H9 (cell line): ENCODE measurements at regions not wholly inside any gene's neighbourhood (a gene's known extent, or its start where the extent isn't known, plus 50 kb on each side); places are given as distances from the start of the nearest gene placed in this dataset.

Source experiments
- DNase-seq: peaks from one replicate; pipeline ENCODE4 v3.0.0-alpha.2; 2017
- H2AFZ ChIP-seq: one replicate; pipeline ENCODE4 v1.6.1; 2013; ENCODE audit warnings: mild to moderate bottlenecking, low read length, control low read depth, moderate library complexity
- H2AK5ac ChIP-seq: 2 replicates; pipeline ENCODE4 v1.6.1; 2013; ENCODE audit warnings: low read length, control low read depth, mixed read lengths; ENCODE audit not compliant: insufficient read length
- H2BK120ac ChIP-seq: one replicate; pipeline ENCODE4 v1.6.1; 2013; ENCODE audit warnings: low read depth, mild to moderate bottlenecking, low read length, control low read depth, inconsistent platforms; ENCODE audit not compliant: poor library complexity, severe bottlenecking
- H2BK12ac ChIP-seq: 2 replicates; pipeline ENCODE4 v1.6.1; 2013; ENCODE audit warnings: low read length, control low read depth, mixed read lengths, low read depth; ENCODE audit not compliant: insufficient read length
- H2BK15ac ChIP-seq: 2 replicates; pipeline ENCODE4 v1.6.1; 2013; ENCODE audit warnings: low read depth, low read length, control low read depth
- H2BK20ac ChIP-seq: one replicate; pipeline ENCODE4 v1.6.1; 2013; ENCODE audit warnings: low read depth, mild to moderate bottlenecking, low read length, control low read depth, inconsistent platforms; ENCODE audit not compliant: poor library complexity, severe bottlenecking
- H2BK5ac ChIP-seq: 2 replicates; pipeline ENCODE4 v1.6.1; 2013; ENCODE audit warnings: low read length, control low read depth, mixed read lengths; ENCODE audit not compliant: insufficient read length
- H3K14ac ChIP-seq: 2 replicates; pipeline ENCODE4 v1.6.1; 2013; ENCODE audit warnings: low read length, control low read depth; ENCODE audit not compliant: insufficient read depth
- H3K18ac ChIP-seq: 2 replicates; pipeline ENCODE4 v1.6.1; 2013; ENCODE audit warnings: low read depth, mild to moderate bottlenecking, mixed read lengths, low read length, control low read depth; ENCODE audit not compliant: insufficient read length
- H3K23ac ChIP-seq: 2 replicates; pipeline ENCODE4 v1.6.1; 2013; ENCODE audit warnings: low read length, control low read depth, mixed read lengths, low read depth; ENCODE audit not compliant: insufficient read length
- H3K23me2 ChIP-seq: 2 replicates; pipeline ENCODE4 v1.6.1; 2013; ENCODE audit warnings: low read depth, mild to moderate bottlenecking, mixed read lengths, low read length, control low read depth; ENCODE audit not compliant: insufficient read length, poor library complexity, severe bottlenecking
- H3K27ac ChIP-seq: 2 replicates; pipeline ENCODE4 v1.5.1; 2013; ENCODE audit warnings: low read length, control low read depth, mixed read lengths, low read depth; ENCODE audit not compliant: insufficient read length
- H3K27me3 ChIP-seq: 2 replicates; pipeline ENCODE4 v1.6.1; 2013; ENCODE audit warnings: low read length, control low read depth, inconsistent platforms; ENCODE audit not compliant: insufficient read depth
- H3K4ac ChIP-seq: 2 replicates; pipeline ENCODE4 v1.6.1; 2013; ENCODE audit warnings: low read depth, mild to moderate bottlenecking, control low read depth, inconsistent platforms, low read length, moderate library complexity
- H3K4me1 ChIP-seq: 2 replicates; pipeline ENCODE4 v1.6.1; 2013; ENCODE audit warnings: low read length, control low read depth, inconsistent platforms; ENCODE audit not compliant: insufficient read depth
- H3K4me2 ChIP-seq: 2 replicates; pipeline ENCODE4 v1.6.1; 2013; ENCODE audit warnings: low read length, control low read depth, mixed read lengths; ENCODE audit not compliant: insufficient read length, insufficient read depth
- H3K56ac ChIP-seq: 2 replicates; pipeline ENCODE4 v1.6.1; 2013; ENCODE audit warnings: low read depth, mild to moderate bottlenecking, mixed read lengths, low read length, control low read depth; ENCODE audit not compliant: insufficient read length
- H3K79me1 ChIP-seq: 2 replicates; pipeline ENCODE4 v1.6.1; 2013; ENCODE audit warnings: low read depth, mild to moderate bottlenecking, moderate library complexity, low read length, control low read depth, inconsistent platforms; ENCODE audit not compliant: insufficient read depth, poor library complexity, severe bottlenecking
- H3K79me2 ChIP-seq: 2 replicates; pipeline ENCODE4 v1.6.1; 2013; ENCODE audit warnings: low read length, control low read depth, inconsistent platforms; ENCODE audit not compliant: insufficient read depth
- H3K9ac ChIP-seq: 2 replicates; pipeline ENCODE4 v1.6.1; 2013; ENCODE audit warnings: low read length, control low read depth, mixed read lengths; ENCODE audit not compliant: insufficient read length; ENCODE audit errors: extremely low read depth
- H3K9me3 ChIP-seq: one replicate; pipeline ENCODE4 v1.6.1; 2013; ENCODE audit warnings: low read depth, low read length, inconsistent platforms; ENCODE audit not compliant: control insufficient read depth
- H3T11ph ChIP-seq: one replicate; pipeline ENCODE4 v1.6.1; 2013; ENCODE audit warnings: mild to moderate bottlenecking, low read length, control low read depth, inconsistent platforms
- H4K20me1 ChIP-seq: one replicate; pipeline ENCODE4 v1.6.1; 2013; ENCODE audit not compliant: control insufficient read depth, insufficient read length, insufficient read depth
- H4K5ac ChIP-seq: 2 replicates; pipeline ENCODE4 v1.6.1; 2013; ENCODE audit warnings: low read depth, mild to moderate bottlenecking, mixed read lengths, low read length, control low read depth; ENCODE audit not compliant: insufficient read length
- H4K8ac ChIP-seq: replicated peaks from 2 replicates; pipeline ENCODE4 v1.6.1; 2013; ENCODE audit warnings: low read length, control low read depth, mixed read lengths, low read depth; ENCODE audit not compliant: insufficient read length
- H4K91ac ChIP-seq: 2 replicates; pipeline ENCODE4 v1.6.1; 2013; ENCODE audit warnings: low read depth, mild to moderate bottlenecking, moderate library complexity, mixed read lengths, low read length, control low read depth; ENCODE audit not compliant: insufficient read length
- H3K27ac Mint-ChIP-seq, 3 experiments: 2 replicates in 2 of 3; 3 replicates in 1 of 3; pipeline ENCODE4 v1.8.0; 2020 to 2021; ENCODE audit warnings: mixed read lengths in 3 of 3, mild to moderate bottlenecking in 1 of 3, moderate library complexity in 1 of 3
- H3K27me3 Mint-ChIP-seq: 2 replicates; pipeline ENCODE4 v1.8.0; 2021; ENCODE audit warnings: low read depth, mild to moderate bottlenecking, moderate library complexity, mixed read lengths
- H3K36me3 Mint-ChIP-seq, 3 experiments: 2 replicates in 2 of 3; 3 replicates in 1 of 3; pipeline ENCODE4 v1.8.0; 2020 to 2021; ENCODE audit warnings: low read depth in 3 of 3, mixed read lengths in 3 of 3; ENCODE audit not compliant: insufficient read depth in 1 of 3
- H3K4me1 Mint-ChIP-seq, 2 experiments: 2 replicates each; pipeline ENCODE4 v1.8.0; 2020; ENCODE audit warnings: mixed read lengths in 2 of 2
- H3K4me3 Mint-ChIP-seq, 2 experiments: 2 replicates in 1 of 2; 3 replicates in 1 of 2; pipeline ENCODE4 v1.8.0; 2020 to 2021; ENCODE audit warnings: mild to moderate bottlenecking in 2 of 2, mixed read lengths in 2 of 2, moderate library complexity in 1 of 2
- H3K9me3 Mint-ChIP-seq, 2 experiments: 2 replicates in 1 of 2; 3 replicates in 1 of 2; pipeline ENCODE4 v1.8.0; 2020; ENCODE audit warnings: mild to moderate bottlenecking in 2 of 2, mixed read lengths in 2 of 2, moderate library complexity in 1 of 2
- CTCF ChIP-seq: fragments of 200-600 bp; sonication (generic); conservative IDR thresholded peaks from 3 replicates; pipeline ENCODE4 v1.8.0; 2021; ENCODE audit warnings: antibody characterized with exemption, mild to moderate bottlenecking

DNA sequence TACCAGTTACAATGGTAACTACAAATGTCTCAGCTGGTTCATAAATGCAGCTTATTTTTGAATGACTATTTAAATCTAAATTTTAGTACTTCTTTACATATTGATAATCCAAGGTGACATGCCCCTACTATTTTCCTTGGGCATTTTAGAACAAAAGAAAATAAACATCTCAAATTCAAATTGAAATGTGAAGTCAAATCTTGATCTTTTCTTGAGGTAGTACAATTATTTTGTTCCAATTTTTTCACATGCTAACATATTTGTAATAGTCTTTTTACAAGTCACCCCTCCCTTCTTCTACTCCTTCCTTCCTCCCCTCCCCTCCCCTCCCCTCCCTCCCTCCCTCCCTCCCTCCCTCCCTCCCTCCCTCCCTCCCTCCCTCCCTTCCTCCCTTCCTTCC is 370.1 kb upstream of the MMS22L start:
- peaks cover 7 to 8% of the 10 kb centered on the region in 2 experiments for H3K4me1 Mint-ChIP-seq
- Histone ChIP-seq H3K27ac (no peak overlapping the region), H3T11ph (no peak overlapping the region), H3K14ac (no peak overlapping the region), H2AK5ac (no peak overlapping the region), H2BK15ac (no peak overlapping the region), H3K27me3 (no peaks in the 10 kb centered on the region), H3K9me3 (no peaks in the 10 kb centered on the region), H3K9ac (no peak overlapping the region), H3K79me2 (no peaks in the 10 kb centered on the region), H2BK12ac (no peak overlapping the region), H4K20me1 (no peaks in the 10 kb centered on the region), H3K79me1 (no peaks in the 10 kb centered on the region), H3K23ac (no peak overlapping the region), H2BK120ac (no peak overlapping the region), H3K4me2 (no peak overlapping the region), H3K18ac (no peak overlapping the region), H4K8ac (no peak overlapping the region), H3K4me1 (no peaks in the 10 kb centered on the region), H3K23me2 (no peaks in the 10 kb centered on the region), H2BK20ac (no peak overlapping the region), H4K5ac (no peak overlapping the region), H3K4ac (no peak overlapping the region), H2BK5ac (no peak overlapping the region), H2AFZ (no peak overlapping the region), H3K56ac (no peak overlapping the region), H4K91ac (no peak overlapping the region)
- no peaks in the 10 kb centered on the region for H3K9me3 Mint-ChIP-seq
- TF ChIP-seq CTCF: no peak
- H3K36me3 Mint-ChIP-seq: no peaks in the 10 kb centered on the region
- H3K27ac Mint-ChIP-seq: no peak overlapping the region
- no peak for DNase-seq
- H3K27me3 Mint-ChIP-seq: no peaks in the 10 kb centered on the region
- H3K4me3 Mint-ChIP-seq: no peak overlapping the region
